GM21619 (cell line): ENCODE measurements at regions not wholly inside any gene's neighbourhood (a gene's known extent, or its start where the extent isn't known, plus 50 kb on each side); places are given as distances from the start of the nearest gene placed in this dataset.
A peak's percentile ranks its signal among the peaks of the same experiment; 100 is the strongest.
"Not testable (repeated sequence)": the region's sequence is repeated elsewhere in the genome, so short reads cannot be mapped to it uniquely, and the experiment has no call there.

Experiments
- ATAC-seq: cut with Tn5 transposase; IDR thresholded peaks from one replicate; pipeline ENCODE4 v1.9.1; 2021; ENCODE audit not compliant: unreplicated experiment

DNA sequence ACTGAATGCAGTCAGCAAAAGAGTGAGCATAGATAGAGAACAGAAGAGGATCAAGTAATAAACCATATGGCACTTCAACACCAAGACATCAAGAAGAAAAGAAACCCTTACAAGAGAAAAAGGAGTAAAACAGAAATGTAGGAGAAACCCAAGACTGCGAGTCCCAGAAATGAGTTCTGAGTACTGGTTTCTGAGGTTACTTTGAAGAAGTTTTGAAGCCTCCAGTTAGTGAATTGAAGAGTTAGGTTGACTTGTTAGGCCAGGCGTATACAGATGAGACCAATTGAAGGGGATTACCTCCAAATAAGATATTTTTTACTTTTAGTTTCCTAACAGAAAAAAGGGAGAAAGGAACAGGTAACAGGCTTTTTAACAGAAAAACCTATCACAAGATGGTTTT lies 162.2 kb upstream of the SSTR1 start:
- ATAC-seq: no peak

- no peak for ATAC-seq
These were observed 161.5 kb upstream of the SSTR1 start for GRCh38 chr14:38046160-38046559.

DNA sequence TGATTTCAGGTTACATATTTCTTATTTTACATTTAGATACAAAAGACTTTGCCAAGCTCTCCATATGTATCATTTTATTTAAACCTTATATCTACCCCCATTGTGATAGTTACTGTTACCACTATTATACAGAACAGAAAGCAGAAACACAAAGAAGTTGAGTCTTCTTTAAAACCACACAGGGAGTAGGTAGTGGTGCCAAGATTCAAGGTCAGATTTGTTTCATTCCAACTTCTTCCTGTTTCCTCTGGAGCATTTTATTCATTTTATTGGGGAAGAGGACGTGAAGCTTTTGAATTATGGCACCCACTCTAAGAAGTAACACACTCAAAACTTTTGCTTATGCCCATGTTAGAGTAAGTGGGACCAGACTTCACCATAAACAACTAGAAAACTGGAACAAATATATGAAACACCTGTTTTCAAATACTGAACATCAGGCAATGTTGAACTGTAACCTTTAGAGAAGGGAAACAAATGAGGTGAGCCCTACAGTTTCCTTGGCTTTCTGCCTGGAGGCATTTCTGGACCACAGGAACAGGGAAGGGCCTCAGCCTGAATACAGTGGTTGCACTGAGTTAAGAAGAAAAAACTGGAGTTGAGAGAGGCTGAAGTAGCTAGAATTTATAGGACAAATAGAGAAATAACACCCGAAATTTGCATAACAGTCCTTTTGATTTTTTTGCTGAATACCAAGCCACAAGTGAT lies 160.4 kb upstream of the SSTR1 start:
- no peak for ATAC-seq

GRCh38 chr14:38053666-38054065 lies 154.0 kb upstream of the SSTR1 start:
- no peak for ATAC-seq

DNA sequence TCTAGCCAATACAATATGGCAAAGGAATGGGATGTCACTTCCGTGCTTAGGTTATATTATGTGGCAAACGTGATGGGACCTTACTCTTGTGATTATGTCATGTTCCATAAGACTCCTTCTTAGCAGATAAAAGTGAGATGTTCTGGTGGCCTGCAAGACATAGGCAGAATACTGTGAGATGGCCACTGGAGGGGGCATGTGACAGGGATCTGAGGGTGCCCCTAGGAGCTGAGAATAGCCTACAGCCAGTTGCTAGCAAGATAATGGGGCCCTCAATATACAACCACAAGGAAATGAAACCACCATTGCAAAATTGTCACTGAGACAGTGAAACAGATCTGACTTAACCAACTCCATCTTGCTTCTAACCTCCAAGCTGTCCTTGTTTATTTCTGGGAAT lies 151.4 kb upstream of the SSTR1 start:
- no peak for ATAC-seq

DNA sequence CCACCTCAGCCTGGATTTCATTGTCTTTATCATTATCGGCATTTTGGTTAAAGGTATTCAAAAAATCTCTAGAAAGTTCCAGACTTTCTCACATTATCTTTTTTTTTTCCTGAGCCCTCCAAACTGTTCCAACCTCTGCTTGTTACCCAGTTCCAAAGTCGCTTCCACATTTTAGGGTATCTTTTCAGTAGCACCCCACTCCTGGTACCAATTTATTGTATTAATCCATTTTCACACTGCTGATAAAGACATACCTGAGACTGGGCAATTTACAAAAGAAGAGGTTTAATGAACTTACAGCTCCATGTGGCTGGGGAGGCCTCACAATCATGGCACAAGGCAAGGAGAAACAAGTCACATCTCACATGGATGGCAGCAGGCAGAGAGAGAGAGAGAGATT lies 145.5 kb upstream of the SSTR1 start:
- ATAC-seq: not testable (repeated sequence)

GRCh38 chr14:38063711-38064320 lies 143.9 kb upstream of the SSTR1 start:
- ATAC-seq: no peak

DNA sequence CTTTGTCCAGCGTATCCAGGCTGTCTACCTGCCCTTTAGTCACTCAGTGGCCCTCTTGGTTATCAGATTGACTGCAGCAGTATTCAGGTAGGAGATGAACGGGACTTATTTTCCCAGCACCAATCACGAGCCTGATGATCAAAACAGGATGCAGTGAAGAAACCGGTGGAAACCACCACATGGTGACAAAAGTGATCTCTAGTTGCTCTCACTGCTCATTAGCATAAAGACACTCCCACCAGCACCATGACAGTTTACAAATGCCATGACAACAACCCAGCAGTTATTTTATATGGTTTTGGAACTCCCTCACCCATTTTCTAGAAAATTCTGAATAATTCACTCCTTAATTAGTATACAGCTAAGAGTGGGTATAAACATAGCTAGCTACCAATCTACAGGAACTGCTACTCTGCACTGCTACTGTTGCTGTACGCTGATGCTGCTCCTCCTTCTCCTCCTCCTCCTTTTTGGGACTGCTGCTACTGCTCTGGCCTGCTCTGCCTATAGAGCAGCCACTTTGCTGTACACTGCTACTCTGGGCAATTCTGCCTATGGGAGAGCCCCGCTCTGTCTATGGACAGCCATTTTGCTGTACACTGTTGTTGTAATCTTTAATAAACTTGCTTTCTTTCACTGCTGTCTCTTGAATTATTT lies 142.5 kb upstream of the SSTR1 start:
- ATAC-seq: no peak

DNA sequence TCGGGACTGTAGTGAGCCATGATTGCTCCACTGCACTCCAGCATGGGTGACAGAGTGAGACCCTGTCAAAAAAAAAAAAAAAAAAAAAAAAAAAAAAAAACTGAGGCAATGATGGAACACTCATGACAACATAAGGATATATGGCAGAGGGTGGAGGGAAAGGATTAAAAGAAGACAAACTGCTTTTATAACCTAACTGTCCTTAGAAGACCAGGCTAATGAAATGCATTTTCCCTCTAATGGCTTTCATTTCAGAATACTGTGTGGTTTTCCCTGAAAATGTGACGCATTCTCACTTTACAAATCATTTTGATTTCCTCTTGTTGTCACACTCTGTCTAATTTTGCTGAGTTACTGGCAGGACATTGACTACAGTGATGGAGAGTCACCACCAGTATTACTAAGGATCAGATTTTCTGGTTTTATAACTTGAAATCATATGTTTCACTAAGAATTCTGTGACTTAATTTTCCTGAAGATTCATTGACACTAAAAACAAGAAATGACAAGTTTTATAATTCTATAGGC lies 137.6 kb upstream of the SSTR1 start:
- no peak for ATAC-seq

DNA sequence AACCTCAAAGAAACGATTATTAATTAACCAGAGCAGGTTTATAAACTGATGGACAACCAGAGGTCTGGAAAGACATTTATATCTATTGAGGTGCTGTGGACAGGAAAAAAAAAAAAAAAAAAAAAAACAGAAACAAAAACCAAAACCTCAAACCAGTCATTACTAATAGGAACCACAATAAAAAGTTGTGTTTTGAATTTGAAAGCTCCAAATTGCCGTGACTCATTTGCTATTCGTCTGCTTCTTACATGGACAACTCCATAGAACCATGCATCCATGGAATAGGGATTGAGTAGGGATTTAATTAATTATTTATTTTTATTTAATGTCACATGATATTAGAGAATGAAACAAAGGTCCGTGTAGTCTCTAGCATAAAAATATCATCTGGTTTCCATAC lies 134.1 kb upstream of the SSTR1 start:
- ATAC-seq: no peak

DNA sequence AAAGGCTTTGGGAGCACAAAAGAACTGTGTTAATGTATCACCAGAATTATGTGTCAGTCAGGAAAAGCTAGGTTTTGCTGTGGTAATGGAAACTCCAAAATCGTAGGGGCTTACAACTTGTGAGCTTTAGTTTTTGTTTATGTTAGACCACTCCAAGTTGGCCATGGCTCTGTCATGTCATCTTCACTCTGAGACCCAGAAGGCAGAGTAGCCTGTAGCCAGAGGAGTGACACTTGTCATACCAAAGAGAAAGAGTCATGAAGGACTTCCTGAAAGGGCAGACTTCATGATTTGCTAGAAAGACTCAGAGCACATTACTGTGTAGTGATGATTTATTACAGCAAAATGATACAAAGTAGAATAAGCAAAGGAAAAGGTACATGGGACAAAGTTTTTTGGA lies 133.6 kb upstream of the SSTR1 start:
- no peak for ATAC-seq

- no peak for ATAC-seq
These were observed 132.9 kb upstream of the SSTR1 start for GRCh38 chr14:38074754-38075153.

- ATAC-seq: no peak
These were observed 129.3 kb upstream of the SSTR1 start for GRCh38 chr14:38078393-38078792.

DNA sequence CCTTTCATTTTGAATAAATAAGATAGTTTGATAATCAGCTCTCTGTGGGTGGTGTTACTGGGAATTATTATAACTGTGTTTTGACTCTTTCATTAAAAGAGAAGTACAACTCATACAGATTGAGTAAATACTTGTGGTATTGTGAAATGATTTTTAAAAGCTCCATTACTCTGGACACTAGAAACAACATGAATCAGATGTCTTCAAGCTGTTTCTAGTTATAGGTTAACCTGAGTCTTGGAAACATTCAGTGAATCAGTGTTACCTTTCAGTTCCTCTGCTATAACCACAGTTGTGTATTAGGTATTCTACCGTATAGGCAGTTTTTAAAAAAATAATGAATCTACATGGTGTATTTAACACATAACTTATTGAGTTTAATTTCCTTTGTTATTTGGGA lies 128.4 kb upstream of the SSTR1 start:
- ATAC-seq: peak; percentile 92

GRCh38 chr14:38079886-38080285 lies 127.8 kb upstream of the SSTR1 start:
- ATAC-seq: no peak

DNA sequence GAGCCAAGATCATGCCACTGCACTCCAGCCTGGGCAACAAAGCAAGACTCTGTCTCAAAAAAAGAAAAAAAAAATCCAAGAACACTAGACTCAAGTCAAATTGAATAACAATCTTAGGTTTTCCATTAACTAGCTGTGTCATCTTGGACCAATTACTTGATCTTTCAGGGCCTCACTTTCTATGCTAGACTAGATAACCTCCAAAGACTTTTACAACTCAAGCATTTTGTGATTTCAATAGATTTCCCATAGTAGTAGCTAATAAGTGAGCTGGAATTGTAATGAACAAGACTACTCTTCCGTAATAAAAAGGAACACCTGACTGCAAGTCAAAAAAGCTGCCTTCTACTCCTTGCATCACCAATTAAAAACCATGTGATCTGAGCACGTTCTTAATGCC lies 127.0 kb upstream of the SSTR1 start:
- ATAC-seq: no peak

DNA sequence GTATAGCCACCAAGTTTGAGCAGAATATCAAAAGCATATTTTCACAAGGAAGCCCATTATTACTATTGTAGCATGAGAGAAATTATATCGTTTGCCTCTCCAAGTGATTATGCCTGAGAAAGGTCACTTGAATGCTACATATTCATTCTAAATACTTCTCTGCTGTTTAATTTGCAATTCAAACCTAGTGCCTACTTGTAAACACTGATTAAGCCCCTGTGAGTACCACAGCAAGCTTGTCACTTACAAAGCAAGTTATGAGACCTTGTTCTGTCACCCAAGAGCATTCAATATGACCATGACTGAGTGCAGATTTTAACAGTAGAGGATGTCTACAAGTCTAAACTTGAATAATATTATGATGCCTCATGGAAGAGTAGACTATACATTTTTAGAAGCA lies 124.7 kb upstream of the SSTR1 start:
- no peak for ATAC-seq

DNA sequence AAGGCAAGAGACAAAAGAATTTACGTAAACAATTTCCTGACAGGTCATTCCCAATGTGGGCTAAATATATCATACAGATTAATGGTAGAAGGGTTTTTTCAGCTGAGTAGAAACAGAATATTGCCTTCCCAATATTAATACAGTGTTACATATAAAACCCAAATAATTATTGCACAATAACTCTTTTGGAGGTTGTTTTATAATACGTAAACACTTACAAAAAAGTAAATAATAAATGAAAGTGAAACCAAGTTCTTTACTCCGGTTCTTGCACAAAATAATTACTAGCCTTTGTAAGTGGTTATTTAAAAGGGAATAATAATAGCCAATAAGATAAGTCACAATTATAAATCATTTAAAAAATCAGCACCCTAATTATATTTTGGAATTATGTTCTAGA lies 118.6 kb upstream of the SSTR1 start:
- ATAC-seq: no peak

DNA sequence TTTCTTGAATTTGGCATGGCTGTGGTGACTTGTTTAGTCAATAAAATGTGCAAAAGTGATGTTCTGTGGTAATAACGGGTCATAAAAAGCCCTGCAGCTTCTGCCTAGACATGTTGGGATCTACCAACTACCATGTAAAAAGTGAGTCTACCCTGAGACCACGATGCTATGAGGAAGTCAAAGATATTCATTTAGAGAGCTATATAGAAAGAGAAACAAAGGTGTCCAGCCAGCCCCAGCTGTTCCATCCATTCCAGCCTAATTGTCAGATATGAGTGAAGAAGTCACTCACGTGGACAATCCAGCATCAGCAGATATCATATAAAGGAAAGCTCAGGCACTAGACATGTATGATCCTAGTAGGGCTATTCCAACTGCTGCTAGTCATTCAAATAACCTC lies 117.2 kb upstream of the SSTR1 start:
- no peak for ATAC-seq

DNA sequence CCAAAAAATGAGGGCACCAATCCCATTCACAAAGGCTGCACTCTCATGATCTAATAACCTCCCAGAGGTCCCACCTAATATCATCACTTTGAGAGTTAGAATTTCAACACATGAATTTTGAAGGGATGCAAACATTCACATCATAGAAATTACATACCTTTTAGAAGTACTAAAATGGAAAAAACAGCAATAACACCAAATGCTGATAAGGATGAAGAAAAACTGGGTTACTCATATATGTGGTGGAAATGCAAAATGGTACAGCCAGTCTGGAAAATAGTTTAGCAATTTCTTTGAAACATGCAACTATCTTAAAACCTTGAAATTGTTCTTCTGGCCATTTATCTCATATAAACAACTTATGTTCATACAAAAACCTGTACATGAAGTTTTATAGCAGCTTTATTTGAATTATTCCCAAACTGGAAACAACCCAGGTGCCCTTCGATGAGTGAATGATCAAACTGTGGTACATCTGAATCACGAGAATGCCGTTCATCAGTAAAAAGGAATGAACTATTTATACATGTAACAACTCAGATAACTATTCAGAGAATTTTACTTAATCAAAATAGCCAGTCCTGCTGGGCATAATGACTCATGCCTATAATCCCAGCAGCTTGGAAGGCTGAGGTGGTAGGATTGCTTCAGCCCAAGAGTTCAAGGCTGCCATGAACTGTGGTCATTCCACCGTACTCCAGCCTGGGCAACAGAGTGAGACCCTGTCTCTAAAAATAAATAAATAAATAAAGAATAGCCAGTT lies 109.4 kb upstream of the SSTR1 start:
- no peak for ATAC-seq

- ATAC-seq: no peak
These were observed 106.0 kb upstream of the SSTR1 start for GRCh38 chr14:38101679-38102078.
